NCI-H510A (cell line): ENCODE measurements at regions not wholly inside any gene's neighbourhood (a gene's known extent, or its start where the extent isn't known, plus 50 kb on each side); places are given as distances from the start of the nearest gene placed in this dataset.

ENCODE experiments used
- DNase-seq: peaks from one replicate; lab custom pipeline; 2025; lab: John Stamatoyannopoulos, UW

DNA sequence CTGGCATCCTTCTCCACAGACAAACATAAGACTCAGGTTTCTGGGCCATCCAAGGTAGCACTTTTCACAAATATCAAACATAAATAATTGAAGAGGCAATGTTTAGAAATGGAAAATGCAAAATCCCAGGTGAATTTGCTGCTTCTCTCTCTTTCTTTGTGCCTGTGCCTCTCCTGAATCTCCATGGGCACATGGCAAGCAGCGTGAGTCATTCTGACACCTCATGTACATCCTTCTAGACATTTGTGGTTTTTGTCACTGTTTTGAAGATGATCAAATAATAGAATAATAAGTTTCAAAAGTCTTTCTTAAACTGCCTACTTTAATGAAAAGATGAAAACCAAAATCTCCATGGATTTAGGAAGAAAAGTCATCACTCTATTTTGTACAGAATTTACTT lies 60.3 kb upstream of the RAB11FIP2 start:
- DNase-seq, result no peak

DNA sequence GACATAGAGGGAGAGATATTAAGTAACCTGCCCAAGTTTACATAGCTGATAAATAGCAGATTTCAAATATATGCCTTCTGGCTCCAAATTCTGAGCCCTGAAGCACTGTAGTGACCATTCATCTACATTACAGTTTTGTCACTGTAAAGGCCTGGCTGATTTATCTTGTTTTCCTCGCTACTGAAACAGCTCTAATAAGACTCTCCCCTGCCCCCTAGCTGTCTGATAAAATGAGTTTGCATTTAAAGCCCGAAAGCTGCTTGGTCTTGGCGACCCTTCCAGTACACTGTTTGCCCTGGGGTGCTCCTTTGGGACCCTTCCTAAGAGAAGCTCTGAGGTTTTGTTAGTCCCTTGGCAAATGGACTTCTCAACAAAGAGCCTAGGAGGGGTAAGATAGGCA lies 59.7 kb upstream of the RAB11FIP2 start:
- no peak for DNase-seq

DNA sequence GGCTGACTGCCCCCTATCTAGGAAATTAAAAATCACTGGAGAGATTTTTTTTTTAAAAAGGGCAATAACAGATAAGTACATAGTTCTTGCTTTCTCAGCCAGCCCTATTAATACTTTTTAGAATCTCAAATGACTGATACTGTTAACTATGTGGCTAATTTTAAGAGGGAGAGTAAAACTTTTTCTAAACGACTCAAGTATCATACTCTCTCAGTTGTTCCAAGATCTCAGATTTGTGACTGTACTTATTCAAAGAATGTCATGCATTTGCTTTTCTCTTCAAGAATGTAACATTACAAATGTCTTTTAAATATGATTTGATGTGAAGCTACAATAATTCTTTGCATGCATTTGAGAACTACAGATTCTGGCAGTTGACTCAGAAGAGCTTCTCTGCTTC lies 55.4 kb upstream of the RAB11FIP2 start:
- DNase-seq, result no peak

DNA sequence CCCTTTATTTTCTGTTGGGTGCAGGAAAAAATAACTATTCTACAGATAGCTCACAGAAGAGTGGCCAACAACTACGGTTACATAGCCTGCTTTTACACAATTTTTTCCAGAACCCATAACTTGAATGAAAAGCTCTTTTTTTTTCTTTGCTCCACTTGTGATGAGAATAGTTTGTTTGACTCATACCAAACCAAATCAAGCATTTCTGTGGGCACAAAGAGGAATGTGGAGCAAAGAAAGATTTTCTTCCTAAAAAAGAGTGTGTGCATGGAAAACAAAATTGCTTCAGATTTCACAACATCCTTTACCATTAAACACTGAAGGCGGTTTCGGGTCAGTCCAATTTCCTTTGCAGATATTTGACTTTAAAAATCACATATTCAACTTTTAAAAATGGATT lies 54.8 kb upstream of the RAB11FIP2 start:
- no peak for DNase-seq
